Inferior parietal cortex (tissue), 1 donor: ENCODE measurements at regions not wholly inside any gene's neighbourhood (a gene's known extent, or its start where the extent isn't known, plus 50 kb on each side); places are given as distances from the start of the nearest gene placed in this dataset.

ENCODE experiments used
- DNase-seq: peaks from one replicate; pipeline ENCODE4 v3.0.0-alpha.2; 2016; ENCODE audit errors: extremely low spot score

DNA sequence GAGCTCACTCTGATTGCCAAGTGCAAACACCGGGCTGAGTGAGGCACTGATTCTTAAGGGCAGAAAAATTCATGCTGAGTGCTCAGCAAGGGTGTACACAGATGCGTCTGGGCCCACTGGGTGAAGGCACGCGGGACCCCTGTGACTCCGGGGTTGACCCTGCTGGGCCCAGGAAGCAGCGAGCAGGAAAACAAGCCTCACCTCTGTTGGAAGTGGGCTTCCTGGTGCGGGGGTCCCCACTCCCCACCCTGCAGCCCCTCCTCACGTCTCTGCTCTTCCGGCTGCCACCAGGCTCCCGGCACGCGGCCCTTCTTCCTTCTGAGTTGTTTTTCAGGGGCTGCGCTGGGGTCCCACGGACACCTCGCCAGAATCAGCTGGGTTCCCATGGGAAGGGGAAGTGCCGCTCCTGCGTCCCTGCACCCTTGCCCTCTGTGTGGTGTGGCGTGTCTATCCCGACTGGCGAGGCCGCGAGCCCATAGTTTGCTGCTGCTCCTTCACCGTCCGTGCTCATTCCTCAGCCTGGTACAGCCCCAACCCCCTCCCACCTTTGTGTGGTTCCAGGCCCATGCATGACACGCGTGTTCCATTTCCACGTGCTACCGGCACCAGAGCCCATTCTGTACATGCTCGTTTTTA is 80.6 kb upstream of the BHLHE23 start:
- no peak for DNase-seq

DNA sequence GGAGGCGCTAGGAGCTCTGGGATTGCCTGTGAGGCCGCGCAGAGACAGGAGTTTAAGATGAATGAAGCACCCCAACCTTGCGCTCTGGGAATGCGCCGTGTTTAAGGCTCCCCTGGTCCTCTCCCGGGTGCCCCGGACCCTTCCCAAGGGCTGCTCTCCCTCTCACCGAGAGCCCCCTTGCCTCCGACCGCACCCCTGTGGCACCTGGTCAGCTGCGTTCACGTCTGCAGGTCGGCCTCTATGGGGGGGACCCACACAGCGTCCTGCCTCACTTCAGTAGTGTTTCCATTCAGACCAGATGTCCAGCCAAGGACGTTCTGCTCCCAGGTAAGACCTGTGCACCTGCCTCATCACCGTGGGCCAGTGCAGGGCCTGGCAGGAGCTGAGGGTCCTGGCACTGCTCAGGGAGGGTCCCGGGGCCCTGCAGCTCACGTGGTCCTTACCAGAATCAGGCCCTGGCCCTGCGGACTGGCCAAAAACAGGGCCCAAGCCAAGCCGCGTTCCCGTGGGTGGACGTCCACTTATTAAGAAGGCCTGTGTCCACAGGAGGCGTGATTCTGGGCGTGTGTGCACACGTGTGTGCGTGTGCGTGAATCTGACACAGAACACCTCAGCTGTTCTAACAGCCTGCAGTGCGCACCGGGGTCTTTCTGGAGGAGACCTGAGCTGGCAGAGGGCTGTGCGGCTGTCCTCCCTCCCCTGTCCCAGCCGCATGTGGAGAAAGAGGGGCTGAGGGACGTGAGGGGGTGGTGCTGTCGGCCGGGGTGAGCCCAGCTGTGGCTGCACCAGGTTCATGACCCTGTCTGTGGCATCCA is 79.9 kb upstream of the BHLHE23 start:
- DNase-seq, result no peak

DNA sequence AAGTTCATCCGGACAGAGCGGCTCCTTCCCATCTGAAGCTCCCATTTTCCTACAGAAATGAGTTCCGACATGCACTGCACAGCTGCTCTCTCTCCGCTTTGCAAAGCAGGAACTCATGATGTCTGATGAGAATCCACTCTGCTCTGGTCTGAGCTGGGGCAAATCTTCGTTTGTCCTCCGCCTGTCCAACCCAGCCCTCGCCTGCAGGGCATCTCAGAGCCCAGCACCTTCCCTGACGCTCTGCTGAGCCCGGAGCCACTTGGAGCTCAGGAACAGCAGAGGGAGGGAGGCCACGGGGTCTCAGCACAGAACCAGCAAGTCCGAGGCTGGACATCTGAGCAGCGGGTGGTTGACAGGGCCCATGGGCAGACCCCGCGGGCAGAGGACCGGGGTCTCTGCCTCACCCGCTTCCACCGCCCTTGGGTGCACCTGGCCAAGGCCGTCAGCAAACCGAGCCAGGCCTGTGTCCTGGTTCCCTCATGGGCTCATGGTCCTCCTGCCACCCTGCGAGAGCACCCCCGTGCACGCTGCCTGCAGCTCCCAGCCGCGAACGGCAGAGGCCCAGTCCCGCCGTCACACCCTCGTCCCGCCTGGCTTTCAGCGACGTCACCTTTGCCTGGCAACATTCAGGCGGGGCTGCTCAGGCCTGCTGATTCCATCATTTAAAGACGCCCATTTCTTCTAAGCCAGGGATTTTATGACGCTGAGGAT is 78.5 kb upstream of the BHLHE23 start:
- no peak for DNase-seq

DNA sequence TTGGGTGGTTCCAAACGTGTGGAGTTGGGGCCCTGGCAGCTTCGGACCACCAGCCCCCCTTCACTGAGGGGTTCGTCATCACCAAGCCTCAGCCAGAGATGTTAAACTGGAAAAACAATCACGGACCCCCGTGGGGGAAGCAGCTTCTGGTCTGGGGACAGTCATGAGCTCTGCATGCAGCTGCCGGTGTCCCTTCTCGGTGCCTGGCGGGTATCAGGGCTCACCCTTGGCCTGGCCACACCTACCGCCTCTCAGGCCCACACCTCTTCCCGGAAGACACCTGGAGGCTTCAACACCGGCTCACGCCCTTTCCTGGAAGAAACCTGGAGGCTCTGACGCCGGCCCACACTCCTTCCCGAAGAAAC is 77.8 kb upstream of the BHLHE23 start:
- no peak for DNase-seq

DNA sequence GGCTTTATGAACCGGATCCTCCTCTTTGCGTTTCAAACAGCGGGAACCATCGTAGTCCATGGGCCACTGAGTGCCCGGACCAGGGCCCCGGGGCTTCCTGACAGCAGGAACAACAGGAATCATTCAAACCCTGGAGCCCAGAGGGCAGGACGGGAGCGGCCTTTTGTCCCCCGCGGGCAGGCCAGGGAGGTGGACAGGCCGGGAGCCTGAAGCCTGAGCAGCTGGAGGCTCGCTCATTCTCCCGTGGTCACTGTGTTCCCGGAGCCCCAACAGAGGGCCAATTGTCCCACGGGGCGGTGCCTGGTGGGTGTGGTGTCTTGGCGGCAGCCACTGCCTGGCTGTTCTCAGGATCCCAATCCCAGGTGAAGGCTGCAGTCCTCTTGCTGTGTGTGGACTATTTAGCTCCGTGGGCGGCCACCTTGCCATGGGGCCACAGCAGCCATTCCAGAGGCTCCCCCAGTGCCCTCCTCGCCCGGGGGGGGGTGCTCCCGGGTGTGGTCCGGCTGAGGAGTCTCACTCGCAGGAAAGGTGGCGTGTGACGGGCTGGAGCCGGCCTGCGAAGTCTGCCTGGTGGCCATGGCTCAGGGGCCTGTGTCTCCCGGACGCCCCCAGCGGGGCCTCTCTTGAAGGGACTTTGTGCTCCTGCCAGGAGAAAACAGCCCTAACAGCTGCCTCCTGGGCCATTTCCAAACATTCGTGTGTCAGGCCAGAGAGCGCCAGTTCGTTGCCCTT is 77.2 kb upstream of the BHLHE23 start:
- DNase-seq, result no peak

DNA sequence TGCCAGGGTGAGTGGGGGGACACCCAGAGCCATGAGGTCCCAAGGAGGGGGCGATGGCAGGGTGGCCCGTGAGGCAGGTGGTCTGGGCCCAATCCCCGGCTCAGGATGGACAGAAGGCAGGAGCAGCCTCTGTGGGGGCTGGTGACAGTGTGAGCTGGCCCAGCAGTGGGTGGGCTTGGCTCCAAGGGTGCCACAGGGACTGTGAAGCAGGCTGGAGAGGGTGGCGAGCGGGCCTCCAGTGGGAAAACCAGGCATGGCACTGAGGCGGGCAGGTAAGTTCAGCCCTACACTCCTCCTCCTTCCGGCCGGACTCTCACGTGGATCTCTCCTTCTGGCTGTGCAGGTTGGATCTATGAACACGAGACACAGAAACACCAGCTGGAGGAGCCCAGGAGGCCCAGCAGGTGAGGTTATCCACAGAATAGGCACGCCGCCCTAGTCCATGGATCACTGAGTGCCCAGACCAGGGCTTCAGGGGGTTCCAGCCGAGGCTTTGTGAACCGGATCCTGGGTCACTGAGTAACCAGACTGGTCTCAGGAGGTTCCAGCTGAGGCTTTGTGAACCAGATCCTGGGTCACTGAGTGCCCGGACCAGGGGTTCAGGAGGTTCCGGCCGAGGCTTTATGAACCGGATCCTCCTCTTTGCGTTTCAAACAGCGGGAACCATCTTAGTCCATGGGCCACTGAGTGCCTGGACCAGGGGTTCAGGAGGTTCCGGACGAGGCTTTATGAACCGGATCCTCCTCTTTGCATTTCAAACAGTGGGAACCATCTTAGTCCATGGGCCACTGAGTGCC is 76.4 kb upstream of the BHLHE23 start:
- DNase-seq, result no peak

DNA sequence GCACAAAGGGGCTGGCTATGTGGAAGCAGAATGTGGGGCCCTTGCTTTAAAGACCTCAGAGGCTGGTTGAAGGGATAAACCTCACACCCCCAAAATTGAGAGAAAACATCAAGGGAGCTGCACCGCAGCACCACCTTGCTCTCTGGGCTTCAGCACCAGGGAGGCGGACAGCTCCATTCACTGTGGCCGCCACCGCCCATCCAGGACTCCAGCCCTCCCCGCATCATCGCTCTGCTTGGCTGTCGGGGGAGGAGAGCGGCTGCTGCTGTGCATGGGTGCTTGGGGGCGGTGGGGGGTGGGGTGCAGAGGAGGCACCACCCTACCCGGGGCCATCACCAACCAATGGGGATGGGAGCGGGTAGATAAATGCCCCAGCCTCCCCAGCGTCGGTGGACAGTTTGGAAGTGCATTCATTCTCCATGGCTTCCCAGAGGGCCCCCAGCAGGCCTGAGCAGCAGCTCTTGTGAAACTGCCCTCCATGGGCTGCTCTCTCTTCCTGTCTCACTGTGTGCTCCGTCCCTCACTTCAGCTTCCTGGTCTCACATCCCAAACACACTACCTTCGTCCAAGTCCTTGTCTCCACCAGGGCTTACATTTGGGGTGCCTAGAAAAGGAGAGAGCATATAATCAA is 75.7 kb upstream of the BHLHE23 start:
- no peak for DNase-seq

DNA sequence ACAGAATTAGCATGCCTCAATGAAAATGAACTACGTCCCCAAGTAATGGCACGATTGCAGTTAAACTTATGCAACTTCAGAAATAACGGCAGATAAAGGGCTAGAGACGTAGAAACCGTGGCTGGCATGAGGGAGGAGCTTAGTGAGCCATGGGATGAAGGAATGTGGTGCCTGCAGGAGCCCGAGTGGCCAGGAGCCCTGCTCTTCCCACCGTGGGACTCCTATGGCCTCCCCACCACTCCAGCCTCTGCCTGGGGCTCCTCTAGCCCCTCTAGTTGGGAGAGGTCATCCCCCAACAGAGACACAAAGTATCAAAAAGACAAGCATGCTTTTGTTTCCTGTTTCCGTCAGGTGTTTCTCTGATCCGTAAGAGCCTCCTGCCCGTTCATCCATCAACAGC is 75.1 kb upstream of the BHLHE23 start:
- no peak for DNase-seq

DNA sequence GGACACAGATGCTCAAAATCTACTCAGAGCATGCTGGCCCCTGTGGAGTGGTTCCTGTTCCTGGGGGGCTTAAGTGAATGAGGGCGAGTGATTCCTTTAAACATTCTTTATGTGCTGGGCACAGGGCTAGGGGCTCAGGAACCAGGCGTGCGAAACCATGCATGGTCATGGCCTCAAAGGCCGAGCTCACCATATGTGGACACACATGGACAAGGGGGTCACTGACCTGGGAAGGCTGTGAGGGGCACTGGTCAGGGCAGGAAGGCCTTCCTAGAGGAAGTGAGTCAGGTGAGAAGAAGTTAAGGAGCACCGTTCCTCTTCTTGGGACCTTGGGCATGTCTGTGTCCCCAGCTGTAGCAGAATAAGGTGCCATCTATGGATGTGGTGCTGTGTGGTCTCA is 74.6 kb upstream of the BHLHE23 start:
- DNase-seq, result no peak

DNA sequence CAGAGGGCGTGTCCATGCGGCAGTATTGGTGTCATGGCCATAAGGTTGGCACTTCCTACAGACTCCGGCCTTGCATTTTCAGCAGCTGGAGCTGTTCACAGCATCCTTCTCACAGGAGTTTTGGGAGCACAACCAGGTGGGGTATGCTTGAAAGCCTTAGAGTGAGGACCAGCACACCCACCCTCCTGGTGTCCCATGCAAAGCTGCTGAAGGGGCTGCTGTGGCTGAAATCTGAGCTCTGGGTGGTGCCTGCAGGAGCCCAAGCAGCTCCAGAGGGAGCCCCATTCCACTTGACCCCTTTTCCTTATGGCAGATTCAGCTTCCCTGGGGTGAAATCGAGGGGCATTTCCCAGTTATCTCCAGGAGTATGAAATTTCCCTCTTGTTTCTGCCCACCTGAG is 74.0 kb upstream of the BHLHE23 start:
- no peak for DNase-seq

DNA sequence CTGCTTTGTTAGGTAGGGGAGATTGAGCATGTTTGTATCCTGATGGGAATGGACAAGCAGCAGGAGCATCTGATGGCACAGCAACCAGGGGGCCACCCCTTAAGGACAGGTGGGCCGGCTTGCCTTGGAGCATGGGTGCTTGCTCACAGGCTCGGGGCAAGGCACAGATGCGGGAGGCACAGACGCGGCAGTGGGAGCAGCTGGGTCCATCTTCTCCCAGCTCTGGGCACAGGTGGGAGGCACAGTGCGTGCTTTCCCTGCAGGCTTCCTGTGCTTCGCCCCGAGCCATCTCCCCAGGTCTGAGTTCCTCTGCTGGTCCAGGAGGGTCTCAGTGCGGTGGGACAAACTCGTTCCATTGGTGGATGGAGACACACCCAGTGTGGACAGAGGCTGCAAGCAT is 73.6 kb upstream of the BHLHE23 start:
- no peak for DNase-seq

DNA sequence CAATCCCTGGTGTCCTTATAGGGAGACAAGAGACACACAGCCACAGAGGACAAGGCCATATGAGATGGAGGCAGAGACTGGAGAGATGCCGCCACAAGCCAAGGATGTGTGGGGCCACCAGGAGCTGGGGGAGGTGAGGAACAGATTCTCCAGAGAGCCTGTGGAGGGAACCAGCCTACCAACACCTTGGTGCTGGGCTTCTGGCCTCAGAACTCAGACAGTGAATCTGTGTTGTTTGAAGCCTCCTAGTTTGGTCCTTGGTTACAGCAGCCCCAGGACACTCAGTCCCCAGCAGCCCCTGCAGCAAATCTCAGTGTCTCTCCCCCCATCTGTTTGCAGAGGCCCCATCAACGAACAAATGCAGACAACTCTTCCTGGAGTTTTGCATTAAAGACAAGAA is 73.2 kb upstream of the BHLHE23 start:
- DNase-seq, result no peak

DNA sequence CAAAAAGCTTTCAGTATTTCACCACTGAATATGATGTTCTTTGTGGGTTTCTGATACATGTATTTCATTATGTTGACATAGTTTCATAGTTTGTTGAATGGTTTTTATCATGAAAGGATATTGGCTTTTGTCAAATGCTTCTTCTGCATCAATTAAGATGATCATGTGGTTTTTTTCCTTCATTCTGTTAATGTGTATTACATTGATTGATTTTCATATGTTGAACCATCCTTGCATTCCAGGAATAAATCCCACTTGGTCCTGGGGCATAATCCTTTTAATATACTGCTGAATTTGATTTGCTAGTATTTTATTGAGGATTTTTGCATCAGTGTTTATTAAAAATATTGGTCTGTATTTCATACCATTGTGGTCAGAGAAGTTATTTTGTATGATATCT is 70.9 kb upstream of the BHLHE23 start:
- DNase-seq, result no peak

DNA sequence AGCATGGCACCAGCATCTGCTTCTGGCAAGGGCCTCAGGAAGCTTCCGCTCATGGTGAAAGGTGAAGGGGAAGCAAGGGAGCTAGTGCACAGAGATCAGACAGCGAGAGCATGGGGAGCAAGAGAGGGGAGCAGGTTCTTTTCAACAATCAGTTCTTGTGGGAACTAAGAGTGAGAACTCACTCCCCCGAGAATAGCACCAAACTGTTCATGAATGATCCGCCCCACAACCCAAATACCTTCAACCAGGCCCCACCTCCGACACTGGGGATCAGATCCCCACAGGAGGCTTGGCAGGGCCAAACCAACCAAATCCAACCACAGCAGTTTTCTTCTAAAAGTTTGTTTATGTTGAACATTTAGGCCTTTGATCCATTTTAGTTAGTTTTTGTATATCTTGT is 69.7 kb upstream of the BHLHE23 start:
- DNase-seq, result no peak

DNA sequence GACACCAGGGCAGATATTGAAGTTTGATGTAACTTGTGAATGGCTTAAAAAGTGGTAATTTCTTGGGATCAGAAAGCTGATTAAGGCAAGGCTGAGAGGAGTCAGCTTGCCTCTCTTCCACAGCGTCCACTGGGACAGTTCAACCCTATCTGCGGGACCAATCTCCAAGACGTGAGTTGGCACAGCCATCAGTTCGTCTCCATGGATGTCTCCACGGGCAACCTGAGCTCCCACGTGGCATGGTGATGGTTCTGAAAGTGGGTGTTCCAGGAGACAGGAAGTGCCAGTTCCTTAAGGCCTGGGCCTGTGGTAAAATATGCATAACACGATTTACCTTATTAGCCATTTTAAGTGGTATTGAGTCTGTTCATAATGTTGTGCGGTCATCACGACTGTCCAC is 67.9 kb upstream of the BHLHE23 start:
- no peak for DNase-seq

DNA sequence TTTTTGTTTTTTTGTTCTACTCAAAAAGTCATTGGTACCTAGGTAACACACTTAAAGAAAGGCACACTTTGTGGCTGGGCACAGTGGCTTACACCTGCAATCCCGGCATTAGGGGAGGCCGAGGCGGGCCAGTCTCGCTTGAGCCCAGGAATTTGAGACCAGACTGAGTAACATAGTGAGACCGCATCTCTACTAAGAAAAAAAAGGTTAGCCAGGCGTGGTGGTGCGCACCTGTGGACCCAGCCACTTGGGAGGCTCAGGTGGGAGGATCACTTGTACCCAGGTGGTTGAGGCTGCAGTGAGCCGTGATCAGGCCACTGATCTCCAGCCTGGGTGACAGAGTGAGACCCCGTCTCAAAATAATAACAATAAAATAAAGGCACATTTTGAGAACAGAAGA is 67.4 kb upstream of the BHLHE23 start:
- no peak for DNase-seq

DNA sequence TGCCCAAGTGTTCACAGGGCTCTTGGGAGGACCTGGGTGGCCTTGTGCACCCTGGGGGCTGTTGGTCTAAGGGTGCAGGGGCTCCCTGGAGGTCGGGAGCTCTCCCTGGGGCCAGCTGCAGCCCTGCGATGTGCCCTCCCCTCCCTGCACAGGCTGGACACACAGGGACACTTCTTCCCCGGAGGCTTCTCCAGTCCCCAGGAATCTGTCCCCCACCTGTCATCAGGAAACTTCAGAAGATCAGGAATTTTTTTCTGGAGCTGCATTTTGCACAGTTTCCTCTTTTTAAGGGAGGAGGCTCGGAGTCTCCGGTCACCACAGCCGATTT is 66.9 kb upstream of the BHLHE23 start:
- no peak for DNase-seq

DNA sequence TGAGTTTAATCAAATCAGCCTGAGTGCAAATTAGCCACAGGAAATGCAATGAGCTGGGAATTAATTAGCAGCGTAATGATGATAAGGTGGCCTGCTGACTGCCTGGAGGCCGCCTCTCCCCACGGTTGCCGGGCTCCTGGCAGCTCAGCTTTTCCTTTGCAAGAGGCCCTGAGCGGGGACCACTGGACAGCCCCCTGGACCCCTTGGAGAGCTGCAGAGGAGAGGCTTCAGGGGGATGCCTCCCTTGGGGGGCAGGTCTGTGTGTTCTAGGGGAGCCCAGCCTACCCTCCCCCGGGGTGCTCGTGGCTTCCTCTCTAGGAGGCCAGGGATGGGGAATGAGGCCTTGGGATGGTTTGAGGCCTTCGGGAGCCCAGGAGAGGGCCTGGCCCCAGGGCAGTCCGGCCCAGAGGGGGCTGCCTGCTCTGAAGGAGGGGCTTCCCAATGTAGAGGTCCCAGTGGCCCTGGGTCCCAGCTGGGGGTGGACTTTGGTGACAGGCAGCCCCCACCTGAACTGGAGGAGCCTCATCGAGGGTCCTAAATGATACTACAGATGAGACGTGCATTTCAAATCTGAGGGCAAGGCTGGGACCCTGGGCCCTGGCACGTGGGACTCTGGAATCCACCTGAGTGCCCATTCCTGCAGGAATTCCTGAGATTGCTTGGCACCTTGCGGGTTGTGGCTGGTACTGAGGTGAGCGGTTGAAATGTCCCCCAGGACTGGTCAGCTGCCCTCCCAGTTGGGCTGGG is 66.4 kb upstream of the BHLHE23 start:
- DNase-seq, result no peak

DNA sequence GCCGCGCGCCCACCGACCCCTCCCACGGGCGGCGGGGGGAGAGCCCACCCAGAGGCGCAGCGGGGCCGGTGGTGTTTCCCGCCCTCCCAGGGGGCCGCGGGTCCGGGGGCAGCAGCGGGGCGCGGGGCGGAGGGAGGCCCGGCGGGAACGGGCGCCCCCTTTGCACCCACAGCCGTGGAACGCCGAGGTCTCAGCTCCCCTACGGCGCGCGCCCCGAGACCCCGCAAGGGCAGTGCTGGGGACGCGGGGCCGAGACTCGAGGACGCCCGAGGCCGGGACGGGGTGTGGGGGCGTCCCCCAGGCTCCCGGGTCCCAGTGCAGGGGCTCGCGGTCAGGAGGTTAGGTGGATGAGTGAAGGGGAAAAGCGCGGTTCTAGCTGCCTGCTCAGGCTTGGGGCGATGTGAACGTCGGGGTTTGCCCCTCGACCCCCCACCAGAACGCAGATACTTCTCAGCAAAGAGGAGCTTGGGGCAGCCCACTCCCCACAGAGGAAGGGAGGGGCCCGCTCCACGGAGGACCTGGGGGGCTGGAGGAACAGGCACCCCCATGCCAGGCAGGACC is 65.5 kb upstream of the BHLHE23 start:
- DNase-seq, result no peak

DNA sequence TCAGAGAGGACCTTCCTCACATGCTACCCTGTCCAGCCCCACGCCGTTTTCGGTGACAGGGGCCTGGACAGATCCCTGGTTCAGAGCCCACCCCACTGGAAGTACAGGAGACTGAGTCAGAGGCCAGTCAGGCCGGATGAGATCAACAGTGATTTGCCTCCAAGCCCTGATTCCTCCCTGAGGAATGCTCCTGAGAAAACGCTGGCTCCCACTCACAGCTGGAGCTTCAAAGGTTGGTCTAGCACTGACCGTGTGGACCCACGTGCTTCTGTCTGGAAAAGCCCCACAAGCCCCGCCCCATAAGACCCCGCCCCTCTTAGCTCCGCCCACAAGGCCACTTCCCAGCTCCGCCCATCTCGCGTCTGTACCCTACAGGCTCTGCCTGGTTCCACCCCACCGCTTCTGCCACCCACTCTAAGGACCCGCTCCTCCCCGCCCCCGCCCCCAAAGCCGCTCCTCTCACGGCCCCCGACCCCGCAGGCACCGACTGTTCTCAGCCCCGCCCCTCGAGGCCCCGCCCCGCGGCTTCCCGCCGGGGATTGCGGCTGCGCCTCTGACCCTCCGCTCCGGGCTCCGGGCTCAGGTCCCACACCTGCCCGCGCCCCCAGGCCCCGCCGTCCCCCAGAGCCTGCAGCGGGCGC is 64.9 kb upstream of the BHLHE23 start:
- no peak for DNase-seq
